Cardiac fibroblast (primary cell): ENCODE measurements at regions not wholly inside any gene's neighbourhood (a gene's known extent, or its start where the extent isn't known, plus 50 kb on each side); places are given as distances from the start of the nearest gene placed in this dataset.
"Not testable (repeated sequence)": the region's sequence is repeated elsewhere in the genome, so short reads cannot be mapped to it uniquely, and the experiment has no call there.

ENCODE experiments used
- DNase-seq, 2 donors: peaks; one replicate each; pipeline versions ENCODE4 v3.0.0 to v3.0.0-alpha.2; 2010; ENCODE audit warnings: low read depth in 2 of 2
- H3K4me3 ChIP-seq, 2 donors: replicated peaks in 1 of 2; 1 replicate in 1 of 2; 2 replicates in 1 of 2; pipeline ENCODE4 v1.5.1; 2011; ENCODE audit warnings: low read depth in 2 of 2, low read length in 2 of 2, mild to moderate bottlenecking in 2 of 2, moderate library complexity in 1 of 2
- CTCF ChIP-seq: IDR thresholded peaks from one replicate; pipeline ENCODE4 v1.5.1; 2011; ENCODE audit warnings: low read depth, mild to moderate bottlenecking, low read length, inconsistent platforms

DNA sequence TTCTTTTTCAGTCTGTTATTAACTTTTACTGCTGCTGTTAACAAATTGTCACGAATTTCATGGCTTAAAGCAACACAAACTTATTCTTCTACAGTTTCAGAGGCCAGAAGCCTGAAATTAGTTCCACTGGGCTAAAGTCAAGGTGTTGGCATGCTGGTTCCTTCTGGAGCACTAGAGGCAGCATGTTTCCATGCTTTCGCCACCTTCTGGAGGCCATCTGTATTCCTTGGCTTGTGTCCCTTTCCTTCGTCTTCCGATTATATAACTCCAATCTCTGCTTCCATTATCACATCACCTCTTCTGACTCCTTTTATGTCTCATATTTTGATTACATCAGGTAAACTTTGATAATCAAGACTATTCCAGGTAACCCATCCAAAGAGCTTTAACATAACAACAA, 1742.1 kb downstream of the BRINP3 start:
- no peak for DNase-seq
- no peak for TF ChIP-seq CTCF
- H3K4me3 ChIP-seq: no peak overlapping the region

DNA sequence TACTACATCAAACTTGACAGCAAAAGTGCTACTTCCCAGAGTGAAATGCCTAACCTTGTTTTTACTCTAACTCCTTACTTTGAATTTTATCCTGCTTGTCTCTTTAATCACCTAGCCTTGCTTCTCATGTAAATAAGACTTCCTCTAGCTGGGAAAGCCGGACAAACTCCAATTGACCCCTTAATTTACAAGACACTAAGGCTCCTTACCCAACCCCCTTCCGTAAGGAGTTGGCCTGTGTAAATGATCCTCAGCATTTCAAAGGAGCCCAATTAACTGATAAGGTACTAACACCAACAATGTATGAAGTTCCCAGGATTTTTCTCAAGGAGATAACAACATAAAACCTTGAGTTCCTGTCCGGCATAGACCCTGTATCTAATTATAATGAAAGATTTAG, 1728.4 kb downstream of the BRINP3 start:
- not testable (repeated sequence) for H3K4me3 ChIP-seq, DNase-seq

GRCh38 chr1:188752027-188752426, 1725.6 kb downstream of the BRINP3 start:
- not testable (repeated sequence) for H3K4me3 ChIP-seq, DNase-seq

DNA sequence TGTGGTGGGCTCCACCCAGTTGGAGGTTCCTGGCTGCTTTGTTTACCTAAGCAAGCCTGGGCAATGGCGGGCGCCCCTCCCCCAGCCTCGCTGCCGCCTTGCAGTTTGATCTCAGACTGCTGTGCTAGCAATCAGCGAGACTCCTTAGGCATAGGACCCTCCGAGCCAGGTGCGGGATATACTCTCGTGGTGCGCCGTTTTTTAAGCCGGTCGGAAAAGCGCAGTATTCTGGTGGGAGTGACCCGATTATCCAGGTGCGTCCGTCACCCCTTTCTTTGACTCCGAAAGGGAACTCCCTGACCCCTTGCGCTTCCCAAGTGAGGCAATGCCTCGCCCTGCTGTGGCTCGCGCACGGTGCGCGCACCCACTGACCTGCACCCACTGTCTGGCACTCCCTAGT, 1719.9 kb downstream of the BRINP3 start:
- H3K4me3 ChIP-seq, DNase-seq: not testable (repeated sequence)

DNA sequence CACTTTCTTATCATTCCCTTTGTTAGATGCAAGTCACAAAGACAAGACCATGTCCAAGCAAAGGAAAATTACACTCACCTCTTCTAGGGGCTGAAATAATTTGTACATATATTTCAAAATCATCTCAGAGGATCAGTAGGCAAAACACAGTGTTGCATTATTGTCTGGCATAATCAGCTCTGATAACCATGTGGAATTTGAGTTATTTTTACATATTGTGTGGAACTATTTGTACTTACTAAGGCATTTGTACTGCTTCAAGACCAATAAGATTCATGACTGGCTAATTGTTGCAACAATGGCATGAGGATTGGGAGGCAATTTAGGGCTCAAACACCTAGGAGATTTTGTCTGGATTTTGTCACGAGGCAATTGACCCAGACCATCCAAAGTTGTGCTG, 1716.4 kb downstream of the BRINP3 start:
- no peak overlapping the region for H3K4me3 ChIP-seq
- no peak for DNase-seq
- TF ChIP-seq CTCF: no peak

GRCh38 chr1:188762166-188762743, 1715.4 kb downstream of the BRINP3 start:
- DNase-seq: no peak
- TF ChIP-seq CTCF: no peak
- no peak overlapping the region for H3K4me3 ChIP-seq

DNA sequence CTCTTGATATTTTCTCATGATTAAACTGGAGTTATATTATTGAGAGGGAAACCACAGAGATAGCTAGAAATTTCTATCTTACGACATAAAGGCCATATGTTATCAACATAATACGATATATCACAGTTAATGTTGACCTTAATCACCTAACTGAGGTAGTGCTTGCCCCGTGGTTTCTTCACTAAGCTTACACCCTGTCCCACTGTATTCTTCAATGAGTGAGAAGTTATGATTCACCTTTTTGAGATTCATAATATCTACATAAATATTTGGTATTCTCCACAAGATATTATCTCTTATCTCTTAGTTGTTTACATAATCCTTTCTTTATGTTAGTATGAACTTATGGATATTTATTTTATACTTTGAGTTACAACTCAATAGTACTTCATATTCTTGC, 1714.1 kb downstream of the BRINP3 start:
- no peak for DNase-seq
- TF ChIP-seq CTCF: no peak
- no peak overlapping the region for H3K4me3 ChIP-seq

DNA sequence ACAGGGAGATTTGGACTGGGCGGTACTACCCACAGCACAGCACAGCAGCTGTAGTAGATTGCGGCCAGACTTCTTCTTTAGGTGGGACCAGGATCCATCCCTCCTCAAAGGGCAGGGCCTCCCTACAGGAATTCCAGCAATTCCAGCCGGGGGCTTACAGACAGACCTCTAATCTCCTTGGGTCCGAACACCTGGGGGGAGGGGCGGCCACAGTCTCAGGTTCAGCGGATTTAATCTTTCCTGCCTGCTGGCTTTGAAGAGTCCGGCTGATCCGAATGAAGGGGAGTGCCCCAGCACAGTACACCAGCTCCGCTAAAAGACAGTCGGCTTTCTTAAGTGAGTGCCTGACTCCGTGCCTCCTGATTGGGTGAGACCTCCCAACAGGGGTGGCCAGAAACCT, 1708.5 kb downstream of the BRINP3 start:
- no peak for TF ChIP-seq CTCF
- no peak for DNase-seq
- no peak overlapping the region for H3K4me3 ChIP-seq
